A673 (cell line): ENCODE measurements at regions not wholly inside any gene's neighbourhood (a gene's known extent, or its start where the extent isn't known, plus 50 kb on each side); places are given as distances from the start of the nearest gene placed in this dataset.

Experiments used
- BruUV-seq: library from RNA; stranded (reverse); fragments of 400-500 nt; replicated peaks from 2 replicates; lab custom pipeline; 2021; lab: Mats Ljungman, UMichigan
- CTCF ChIA-PET: fragments of 300-600 bp; sonication (Branson Sonifier 250); formaldehyde crosslinking; loops from one replicate; lab custom pipeline; 2022; ENCODE audit warnings: antibody characterized with exemption; lab: Charles Lee
- POLR2A ChIA-PET: fragments of 300-600 bp; sonication (Branson Sonifier 250); formaldehyde crosslinking; loops from one replicate; lab custom pipeline; 2022; ENCODE audit warnings: antibody characterized with exemption; ENCODE audit not compliant: low non-redundant PET; lab: Charles Lee
- DNase-seq: peaks from one replicate; pipeline ENCODE4 v3.0.0-alpha.2; 2015; ENCODE audit warnings: low spot score
- H3K27ac ChIP-seq: fragments of 200-600 bp; sonication (generic); 2 replicates; pipeline ENCODE4 v1.5.1; 2016; ENCODE audit warnings: mixed run types, low read depth, mild to moderate bottlenecking, mixed read lengths, antibody characterized with exemption, low read length; ENCODE audit not compliant: poor library complexity, severe bottlenecking
- H3K27me3 ChIP-seq: fragments of 200-600 bp; sonication (generic); replicated peaks from 2 replicates; pipeline ENCODE4 v1.6.1; 2017; ENCODE audit warnings: mixed run types, low read depth, mild to moderate bottlenecking, mixed read lengths, antibody characterized with exemption, low read length; ENCODE audit not compliant: insufficient read depth, poor library complexity
- H3K36me3 ChIP-seq: fragments of 200-600 bp; sonication (generic); 2 replicates; pipeline ENCODE4 v1.6.1; 2016; ENCODE audit warnings: mixed run types, mild to moderate bottlenecking, mixed read lengths, antibody characterized with exemption, low read length; ENCODE audit not compliant: insufficient read depth, poor library complexity, severe bottlenecking
- H3K4me1 ChIP-seq: fragments of 200-600 bp; sonication (generic); 2 replicates; pipeline ENCODE4 v1.6.1; 2017; ENCODE audit warnings: mixed run types, mild to moderate bottlenecking, mixed read lengths, antibody characterized with exemption, low read length; ENCODE audit not compliant: insufficient read depth, poor library complexity, severe bottlenecking
- H3K4me3 ChIP-seq: fragments of 200-600 bp; sonication (generic); 2 replicates; pipeline ENCODE4 v1.5.1; 2016; ENCODE audit warnings: low read depth, mixed run types, mild to moderate bottlenecking, mixed read lengths, low read length; ENCODE audit not compliant: poor library complexity, severe bottlenecking
- H3K9me3 ChIP-seq: fragments of 200-600 bp; sonication (generic); 2 replicates; pipeline ENCODE4 v1.6.1; 2016; ENCODE audit warnings: mixed run types, low read depth, mild to moderate bottlenecking, mixed read lengths, antibody characterized with exemption, low read length; ENCODE audit not compliant: poor library complexity, severe bottlenecking
- CTCF ChIP-seq: fragments of 300-800, 200-600 bp; sonication (generic); conservative IDR thresholded peaks from 2 replicates; pipeline ENCODE4 v1.5.1; 2017; ENCODE audit warnings: low read depth, mild to moderate bottlenecking, antibody characterized with exemption, low read length, moderate library complexity, mixed read lengths
- EZH2 ChIP-seq: fragments of 200-600 bp; sonication (generic); IDR thresholded peaks from 2 replicates; pipeline ENCODE4 v1.6.1; 2017; ENCODE audit warnings: borderline replicate concordance, low read depth, mild to moderate bottlenecking, mixed read lengths, antibody characterized with exemption, low read length; ENCODE audit not compliant: poor library complexity, severe bottlenecking
- intact Hi-C: fragments of 100-400 bp; cut with micrococcal nuclease; formaldehyde crosslinking; loops from one replicate; pipeline ENCODE4 v1.10.0; 2022; ENCODE audit not compliant: unreplicated experiment

- Histone ChIP-seq H3K4me1 (no peaks in the 10 kb centered on the region), H3K36me3 (no peaks in the 10 kb centered on the region), H3K9me3 (no peaks in the 10 kb centered on the region), H3K27me3 (no peaks in the 10 kb centered on the region), H3K4me3 (no peak overlapping the region), H3K27ac (no peak overlapping the region)
- intact Hi-C loops, result no loop called here
- CTCF ChIA-PET, result no interaction called here
- no TSS peak for BruUV-seq
- POLR2A ChIA-PET, result no interaction called here
- DNase-seq, result peak; percentile 57
- no peak for TF ChIP-seq CTCF
- TF ChIP-seq EZH2, result no peak
Measured at GRCh38 chrX:10783451-10783995, 163.1 kb upstream of the MID1 start.

- no TSS peak for BruUV-seq
- CTCF ChIA-PET, result no interaction called here
- TF ChIP-seq CTCF, result no peak
- no peak for TF ChIP-seq EZH2
- H3K27ac ChIP-seq, result no peak overlapping the region
- no peak overlapping the region for H3K4me3 ChIP-seq
- DNase-seq, result no peak
- no peaks in the 10 kb centered on the region for H3K36me3 ChIP-seq
- no peaks in the 10 kb centered on the region for H3K9me3 ChIP-seq
- POLR2A ChIA-PET, result interaction anchor here (0.6 kb wide), 1 partner anchor 1257 kb away, joined by 4 read pairs; no protein-coding TSS in a partner anchor
- H3K4me1 ChIP-seq, result no peaks in the 10 kb centered on the region
- intact Hi-C loops, result no loop called here
- no peaks in the 10 kb centered on the region for H3K27me3 ChIP-seq
Measured at GRCh38 chrX:10787264-10787663, 166.9 kb upstream of the MID1 start.

GRCh38 chrX:10794203-10794630, 173.8 kb upstream of the MID1 start:
- no peak for DNase-seq
- TF ChIP-seq EZH2 (no peak), CTCF (no peak)
- Histone ChIP-seq H3K27me3 (no peaks in the 10 kb centered on the region), H3K9me3 (no peaks in the 10 kb centered on the region), H3K36me3 (no peaks in the 10 kb centered on the region), H3K27ac (no peak overlapping the region), H3K4me3 (no peak overlapping the region), H3K4me1 (no peaks in the 10 kb centered on the region)
- no TSS peak for BruUV-seq
- CTCF ChIA-PET, result no interaction called here
- POLR2A ChIA-PET, result no interaction called here
- intact Hi-C loops, result no loop called here
